GM21737 (cell line): ENCODE measurements at regions not wholly inside any gene's neighbourhood (a gene's known extent, or its start where the extent isn't known, plus 50 kb on each side); places are given as distances from the start of the nearest gene placed in this dataset.

Experiments
- ATAC-seq: cut with Tn5 transposase; IDR thresholded peaks from one replicate; pipeline ENCODE4 v1.9.1; 2021; ENCODE audit warnings: mild to moderate bottlenecking, moderate library complexity; ENCODE audit not compliant: unreplicated experiment

GRCh38 chr13:76226941-76227340, 590.8 kb downstream of the LMO7 start:
- no peak for ATAC-seq

GRCh38 chr13:76225815-76226489, 589.8 kb downstream of the LMO7 start:
- ATAC-seq: no peak

- no peak for ATAC-seq
Measured at GRCh38 chr13:76223999-76224398, 587.9 kb downstream of the LMO7 start.

- no peak for ATAC-seq
Measured at GRCh38 chr13:76223565-76223964, 587.4 kb downstream of the LMO7 start.

- ATAC-seq: no peak
Measured at GRCh38 chr13:76222511-76222910, 586.4 kb downstream of the LMO7 start.

- ATAC-seq: no peak
Measured at GRCh38 chr13:76216729-76217128, 580.6 kb downstream of the LMO7 start.

- ATAC-seq: no peak
Measured at GRCh38 chr13:76214001-76214400, 577.9 kb downstream of the LMO7 start.

- ATAC-seq: no peak
Measured at GRCh38 chr13:76213423-76213904, 577.3 kb downstream of the LMO7 start.

- ATAC-seq: no peak
Measured at GRCh38 chr13:76210262-76210661, 574.1 kb downstream of the LMO7 start.

GRCh38 chr13:76198568-76199163, 562.5 kb downstream of the LMO7 start:
- no peak for ATAC-seq

GRCh38 chr13:76189882-76190519, 553.9 kb downstream of the LMO7 start:
- no peak for ATAC-seq

- ATAC-seq: no peak
Measured at GRCh38 chr13:76175961-76176725, 540.0 kb downstream of the LMO7 start.

GRCh38 chr13:76168661-76169060, 532.5 kb downstream of the LMO7 start:
- ATAC-seq: no peak

GRCh38 chr13:76164290-76164689, 528.2 kb downstream of the LMO7 start:
- ATAC-seq: no peak

- ATAC-seq: no peak
Measured at GRCh38 chr13:76163761-76164160, 527.6 kb downstream of the LMO7 start.

- no peak for ATAC-seq
Measured at GRCh38 chr13:76160961-76161925, 525.1 kb downstream of the LMO7 start.

- ATAC-seq: no peak
Measured at GRCh38 chr13:76160506-76160905, 524.4 kb downstream of the LMO7 start.

- ATAC-seq: no peak
Measured at GRCh38 chr13:76157926-76158325, 521.8 kb downstream of the LMO7 start.

GRCh38 chr13:76153239-76153638, 517.1 kb downstream of the LMO7 start:
- ATAC-seq: no peak

GRCh38 chr13:76148926-76149325, 512.8 kb downstream of the LMO7 start:
- ATAC-seq: no peak
